ENCODE measurements at regions not wholly inside any gene's neighbourhood (a gene's known extent, or its start where the extent isn't known, plus 50 kb on each side); places are given as distances from the start of the nearest gene placed in this dataset.
"Not testable (repeated sequence)": the region's sequence is repeated elsewhere in the genome, so short reads cannot be mapped to it uniquely, and the experiment has no call there.

GRCh38 chr22:46047841-46048595 lies 71.1 kb upstream of the WNT7B start:
- Histone ChIP-seq H3K4me1 (ENCODE audit: control insufficient read depth in 2 of 2, insufficient read depth in 1 of 2, low read depth in 1 of 2, low read length in 2 of 2) (no peaks in the 10 kb centered on the region), H2AK5ac (ENCODE audit: low read depth, low read length) (no peak overlapping the region), H3K4ac (ENCODE audit: low read length) (no peak overlapping the region), H3K27ac (replicated peaks; ENCODE audit: low read length) (no peak overlapping the region), H3K4me3 (ENCODE audit: low read length in 2 of 2) (no peak overlapping the region), H2BK5ac (ENCODE audit: low read length) (no peak overlapping the region), H3K23ac (ENCODE audit: low read depth, low read length, poor library complexity) (no peak overlapping the region), H3K4me2 (ENCODE audit: insufficient read depth, low read length, poor library complexity, severe bottlenecking) (no peak overlapping the region), H4K8ac (ENCODE audit: low read depth, low read length) (no peak overlapping the region), H3K9ac (ENCODE audit: low read depth, low read length, poor library complexity) (no peak overlapping the region), H3K79me1 (ENCODE audit: low read depth, low read length) (peaks cover 2% of the 10 kb centered on the region), H2AFZ (ENCODE audit: low read length) (no peak overlapping the region), H3K14ac (ENCODE audit: low read length) (no peak overlapping the region), H2BK120ac (ENCODE audit: low read depth, low read length) (no peak overlapping the region), H3K36me3 (replicated peaks in 1 of 2; ENCODE audit: control insufficient read depth in 2 of 2, insufficient read depth in 2 of 2, low read length in 2 of 2) (no peaks in the 10 kb centered on the region), H3K27me3 (ENCODE audit: control insufficient read depth in 3 of 3, insufficient read depth in 3 of 3, low read depth in 1 of 3, low read length in 3 of 3) (peaks cover 30 to 96% (median 93%) of the 10 kb centered on the region in 3 experiments), H3K9me3 (replicated peaks in 1 of 2; ENCODE audit: control insufficient read depth in 2 of 2, insufficient read depth in 1 of 2, low read depth in 1 of 2, low read length in 2 of 2) (no peaks in the 10 kb centered on the region), H2BK15ac (ENCODE audit: low read length) (no peak overlapping the region), H3K18ac (ENCODE audit: low read length) (no peak overlapping the region), H4K91ac (ENCODE audit: low read depth, low read length, poor library complexity) (no peak overlapping the region), H2BK12ac (ENCODE audit: low read length) (no peak overlapping the region)
- no CpG with 5 or more reads among the region's 14 CpGs for WGBS, 2 donors (ENCODE audit: extremely low coverage in 2 of 2, insufficient read length in 2 of 2, insufficient replicate concordance in 1 of 2)
- DNase-seq (ENCODE audit: low spot score) = no peak

GRCh38 chr22:46048661-46049060 lies 71.7 kb upstream of the WNT7B start:
- not testable (repeated sequence) for H2BK15ac ChIP-seq (ENCODE audit: low read length); H3K36me3 ChIP-seq (replicated peaks in 1 of 2; ENCODE audit: control insufficient read depth in 2 of 2, insufficient read depth in 2 of 2, low read length in 2 of 2); H3K18ac ChIP-seq (ENCODE audit: low read length); H4K91ac ChIP-seq (ENCODE audit: low read depth, low read length, poor library complexity); H3K4ac ChIP-seq (ENCODE audit: low read length); H2AFZ ChIP-seq (ENCODE audit: low read length); H4K8ac ChIP-seq (ENCODE audit: low read depth, low read length); H2BK5ac ChIP-seq (ENCODE audit: low read length); H3K14ac ChIP-seq (ENCODE audit: low read length); H3K23ac ChIP-seq (ENCODE audit: low read depth, low read length, poor library complexity); H2BK12ac ChIP-seq (ENCODE audit: low read length); H3K4me3 ChIP-seq (ENCODE audit: low read length in 2 of 2); H2BK120ac ChIP-seq (ENCODE audit: low read depth, low read length); H3K4me2 ChIP-seq (ENCODE audit: insufficient read depth, low read length, poor library complexity, severe bottlenecking); H3K79me1 ChIP-seq (ENCODE audit: low read depth, low read length); H3K4me1 ChIP-seq (ENCODE audit: control insufficient read depth in 2 of 2, insufficient read depth in 1 of 2, low read depth in 1 of 2, low read length in 2 of 2); H2AK5ac ChIP-seq (ENCODE audit: low read depth, low read length); H3K9me3 ChIP-seq (replicated peaks in 1 of 2; ENCODE audit: control insufficient read depth in 2 of 2, insufficient read depth in 1 of 2, low read depth in 1 of 2, low read length in 2 of 2); DNase-seq (ENCODE audit: low spot score); H3K9ac ChIP-seq (ENCODE audit: low read depth, low read length, poor library complexity); H3K27ac ChIP-seq (replicated peaks; ENCODE audit: low read length)
- no CpG with 5 or more reads among the region's 7 CpGs for WGBS, 2 donors (ENCODE audit: extremely low coverage in 2 of 2, insufficient read length in 2 of 2, insufficient replicate concordance in 1 of 2)
- peaks cover 27 to 93% (median 93%) of the 10 kb centered on the region in 3 experiments for H3K27me3 ChIP-seq (ENCODE audit: control insufficient read depth in 3 of 3, insufficient read depth in 3 of 3, low read depth in 1 of 3, low read length in 3 of 3)

- no peak overlapping the region for H4K91ac ChIP-seq (ENCODE audit: low read depth, low read length, poor library complexity)
- H3K9me3 ChIP-seq (replicated peaks in 1 of 2; ENCODE audit: control insufficient read depth in 2 of 2, insufficient read depth in 1 of 2, low read depth in 1 of 2, low read length in 2 of 2) = no peaks in the 10 kb centered on the region
- no peak overlapping the region for H2BK12ac ChIP-seq (ENCODE audit: low read length)
Measured at GRCh38 chr22:46049726-46050450, 72.9 kb upstream of the WNT7B start.

GRCh38 chr22:46050451-46050845 lies 73.5 kb upstream of the WNT7B start:
- Histone ChIP-seq H3K18ac (ENCODE audit: low read length) (no peak overlapping the region), H3K4me2 (ENCODE audit: insufficient read depth, low read length, poor library complexity, severe bottlenecking) (no peak overlapping the region), H2BK12ac (ENCODE audit: low read length) (no peak overlapping the region), H3K36me3 (replicated peaks in 1 of 2; ENCODE audit: control insufficient read depth in 2 of 2, insufficient read depth in 2 of 2, low read length in 2 of 2) (no peaks in the 10 kb centered on the region), H3K27me3 (ENCODE audit: control insufficient read depth in 3 of 3, insufficient read depth in 3 of 3, low read depth in 1 of 3, low read length in 3 of 3) (peaks cover 16 to 92% (median 88%) of the 10 kb centered on the region in 3 experiments), H3K27ac (replicated peaks; ENCODE audit: low read length) (no peak overlapping the region), H3K9ac (ENCODE audit: low read depth, low read length, poor library complexity) (no peak overlapping the region), H3K4ac (ENCODE audit: low read length) (no peak overlapping the region), H3K23ac (ENCODE audit: low read depth, low read length, poor library complexity) (no peak overlapping the region), H4K8ac (ENCODE audit: low read depth, low read length) (no peak overlapping the region), H3K4me3 (ENCODE audit: low read length in 2 of 2) (no peak overlapping the region), H2BK5ac (ENCODE audit: low read length) (peak overlapping the region; percentile 59), H4K91ac (ENCODE audit: low read depth, low read length, poor library complexity) (no peak overlapping the region), H3K4me1 (ENCODE audit: control insufficient read depth in 2 of 2, insufficient read depth in 1 of 2, low read depth in 1 of 2, low read length in 2 of 2) (no peaks in the 10 kb centered on the region), H2BK15ac (ENCODE audit: low read length) (no peak overlapping the region), H3K9me3 (replicated peaks in 1 of 2; ENCODE audit: control insufficient read depth in 2 of 2, insufficient read depth in 1 of 2, low read depth in 1 of 2, low read length in 2 of 2) (no peaks in the 10 kb centered on the region), H3K14ac (ENCODE audit: low read length) (no peak overlapping the region), H2AFZ (ENCODE audit: low read length) (no peak overlapping the region), H3K79me1 (ENCODE audit: low read depth, low read length) (no peaks in the 10 kb centered on the region), H2BK120ac (ENCODE audit: low read depth, low read length) (no peak overlapping the region), H2AK5ac (ENCODE audit: low read depth, low read length) (peak overlapping the region; percentile 59)
- no peak for DNase-seq (ENCODE audit: low spot score)
- WGBS, 2 donors (ENCODE audit: extremely low coverage in 2 of 2, insufficient read length in 2 of 2, insufficient replicate concordance in 1 of 2) = no CpG with 5 or more reads among the region's 7 CpGs

More at GRCh38 chr22:46049726-46050450, 72.9 kb upstream of the WNT7B start:
- Histone ChIP-seq H2BK15ac (ENCODE audit: low read length) (no peak overlapping the region), H2BK5ac (ENCODE audit: low read length) (peak overlapping the region; percentile 59), H3K4ac (ENCODE audit: low read length) (no peak overlapping the region), H3K36me3 (replicated peaks in 1 of 2; ENCODE audit: control insufficient read depth in 2 of 2, insufficient read depth in 2 of 2, low read length in 2 of 2) (no peaks in the 10 kb centered on the region), H3K27me3 (ENCODE audit: control insufficient read depth in 3 of 3, insufficient read depth in 3 of 3, low read depth in 1 of 3, low read length in 3 of 3) (peaks cover 19 to 92% (median 88%) of the 10 kb centered on the region in 3 experiments), H3K4me3 (ENCODE audit: low read length in 2 of 2) (no peak overlapping the region), H3K27ac (replicated peaks; ENCODE audit: low read length) (no peak overlapping the region), H3K9ac (ENCODE audit: low read depth, low read length, poor library complexity) (no peak overlapping the region), H2AFZ (ENCODE audit: low read length) (no peak overlapping the region), H3K4me1 (ENCODE audit: control insufficient read depth in 2 of 2, insufficient read depth in 1 of 2, low read depth in 1 of 2, low read length in 2 of 2) (no peaks in the 10 kb centered on the region), H3K23ac (ENCODE audit: low read depth, low read length, poor library complexity) (no peak overlapping the region), H3K79me1 (ENCODE audit: low read depth, low read length) (no peaks in the 10 kb centered on the region), H2AK5ac (ENCODE audit: low read depth, low read length) (no peak overlapping the region), H2BK120ac (ENCODE audit: low read depth, low read length) (no peak overlapping the region), H4K8ac (ENCODE audit: low read depth, low read length) (no peak overlapping the region), H3K18ac (ENCODE audit: low read length) (peak overlapping the region; percentile 12), H3K14ac (ENCODE audit: low read length) (no peak overlapping the region), H3K4me2 (ENCODE audit: insufficient read depth, low read length, poor library complexity, severe bottlenecking) (no peak overlapping the region)
- no peak for DNase-seq (ENCODE audit: low spot score)
- WGBS, 2 donors (ENCODE audit: extremely low coverage in 2 of 2, insufficient read length in 2 of 2, insufficient replicate concordance in 1 of 2) = no CpG with 5 or more reads among the region's 14 CpGs
